ENCODE measurements at regions not wholly inside any gene's neighbourhood (a gene's known extent, or its start where the extent isn't known, plus 50 kb on each side); places are given as distances from the start of the nearest gene placed in this dataset.

- Histone ChIP-seq H3K27me3 (no peaks in the 10 kb centered on the region), H3K4me3 (no peak overlapping the region), H3K36me3 (no peaks in the 10 kb centered on the region), H3K4me1 (no peaks in the 10 kb centered on the region), H3K9me3 (no peaks in the 10 kb centered on the region), H3K27ac (no peak overlapping the region)
- TF ChIP-seq EP300 (IDR thresholded peaks at IDR 0.05) = no peak
- no peak for TF ChIP-seq POLR2A (IDR thresholded peaks at IDR 0.05)
- no peak for TF ChIP-seq CTCF (IDR thresholded peaks at IDR 0.05)
- no peak for DNase-seq (ENCODE audit: low spot score in 2 of 2)
- WGBS, 2 donors = 76 to 79% methylated on average over 8 of the region's 8 CpGs
These were observed 110.2 kb downstream of the MTPAP start for GRCh38 chr10:30238836-30239235.

DNA sequence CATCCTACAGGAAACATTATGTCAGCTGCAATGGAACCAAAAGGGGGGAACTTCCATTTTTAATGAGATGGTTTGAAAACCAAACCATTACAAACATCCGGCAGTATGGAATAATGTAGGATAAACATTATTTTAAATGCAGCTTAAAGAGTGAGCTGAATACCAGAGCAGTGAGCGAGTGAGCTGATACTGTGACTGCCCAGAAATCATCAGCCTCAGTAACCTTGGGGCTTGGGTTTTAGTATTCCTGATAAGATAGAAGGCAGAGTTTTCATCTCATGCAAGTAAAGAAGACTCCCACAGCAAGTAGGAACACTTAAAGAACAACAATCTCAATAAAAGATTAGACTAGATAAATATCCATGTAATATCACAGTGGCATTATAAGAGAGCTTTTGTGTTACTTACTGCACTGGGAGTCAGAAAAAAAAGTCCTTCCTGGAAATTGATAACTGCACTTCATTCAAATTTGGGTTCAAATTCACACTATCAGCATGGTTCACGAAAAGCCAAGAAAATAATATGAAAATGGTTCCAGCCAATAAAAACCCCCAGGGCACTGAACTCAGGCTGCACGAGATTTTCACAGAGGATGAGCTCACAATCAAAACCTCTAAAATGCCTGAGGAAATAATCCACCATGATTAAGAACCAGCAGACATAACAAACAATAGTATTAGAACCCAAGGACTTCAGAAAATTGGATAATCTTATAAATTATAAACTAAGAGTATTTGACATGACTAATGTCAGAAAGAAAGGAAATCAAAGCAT is 115.7 kb downstream of the MTPAP start:
- TF ChIP-seq EP300 (IDR thresholded peaks at IDR 0.05) (no peak), CTCF (IDR thresholded peaks at IDR 0.05) (no peak), POLR2A (IDR thresholded peaks at IDR 0.05) (no peak)
- Histone ChIP-seq H3K4me1 (peaks cover 0 to 5% (median 0%) of the 10 kb centered on the region in 4 donors), H3K36me3 (no peaks in the 10 kb centered on the region), H3K4me3 (no peak overlapping the region), H3K9me3 (no peaks in the 10 kb centered on the region), H3K27me3 (no peaks in the 10 kb centered on the region), H3K27ac (no peak overlapping the region)
- WGBS, 2 donors = 60 to 66% methylated on average over 4 of the region's 4 CpGs
- DNase-seq (ENCODE audit: low spot score in 2 of 2) = no peak

GRCh38 chr10:30231709-30232108 is 117.4 kb downstream of the MTPAP start:
- DNase-seq (ENCODE audit: low spot score in 2 of 2) = no peak
- Histone ChIP-seq H3K27ac (no peak overlapping the region), H3K27me3 (no peaks in the 10 kb centered on the region), H3K9me3 (no peaks in the 10 kb centered on the region), H3K4me3 (no peak overlapping the region), H3K36me3 (no peaks in the 10 kb centered on the region), H3K4me1 (peaks cover 0 to 6% (median 0%) of the 10 kb centered on the region in 4 donors)
- WGBS, 2 donors = 89 to 91% methylated on average over 5 of the region's 5 CpGs
- TF ChIP-seq CTCF (IDR thresholded peaks at IDR 0.05) (no peak), POLR2A (IDR thresholded peaks at IDR 0.05) (no peak), EP300 (IDR thresholded peaks at IDR 0.05) (no peak)

DNA sequence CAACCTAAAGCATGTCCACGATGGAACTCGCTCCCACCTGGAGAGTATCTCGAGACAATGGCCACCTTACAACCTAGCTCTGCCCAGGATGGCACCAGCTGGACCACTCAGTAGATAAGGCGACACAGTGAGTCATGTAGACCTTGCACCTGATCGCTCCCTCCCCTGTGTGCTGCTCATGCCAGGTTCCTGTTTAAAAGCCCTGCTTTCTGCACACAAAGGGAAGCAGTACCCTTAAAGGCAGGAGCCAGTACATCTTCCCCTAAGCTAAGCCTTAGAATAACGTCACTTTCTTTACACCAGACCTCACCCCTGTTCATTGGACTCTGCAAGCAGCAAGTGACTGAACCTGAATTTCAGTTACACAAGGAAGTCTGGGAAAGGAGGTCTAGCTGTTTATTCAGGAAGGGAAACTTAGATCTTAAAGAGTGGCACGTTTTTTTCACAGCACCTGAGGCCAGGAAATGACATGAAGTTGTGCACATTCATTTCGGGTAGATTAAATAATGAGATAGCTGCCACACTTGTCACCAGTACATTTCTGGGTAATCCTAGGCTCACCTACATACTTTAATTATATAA is 117.9 kb downstream of the MTPAP start:
- H3K4me1 ChIP-seq = peaks cover 0 to 6% (median 0%) of the 10 kb centered on the region in 4 donors
- H3K4me3 ChIP-seq = no peak overlapping the region
- no peaks in the 10 kb centered on the region for H3K36me3 ChIP-seq
- H3K9me3 ChIP-seq = no peaks in the 10 kb centered on the region
- no peak for DNase-seq (ENCODE audit: low spot score in 2 of 2)
- no peak overlapping the region for H3K27ac ChIP-seq
- TF ChIP-seq EP300 (IDR thresholded peaks at IDR 0.05) (no peak), CTCF (IDR thresholded peaks at IDR 0.05) (no peak), POLR2A (IDR thresholded peaks at IDR 0.05) (no peak)
- WGBS, 2 donors = 75 to 81% methylated on average over 8 of the region's 8 CpGs
- no peaks in the 10 kb centered on the region for H3K27me3 ChIP-seq

GRCh38 chr10:30229536-30229935 is 119.5 kb downstream of the MTPAP start:
- 61 to 66% methylated on average over 5 of the region's 5 CpGs for WGBS, 2 donors
- TF ChIP-seq EP300 (IDR thresholded peaks at IDR 0.05) (no peak), CTCF (IDR thresholded peaks at IDR 0.05) (no peak), POLR2A (IDR thresholded peaks at IDR 0.05) (no peak)
- no peak for DNase-seq (ENCODE audit: low spot score in 2 of 2)
- no peak overlapping the region for H3K27ac ChIP-seq
- H3K27me3 ChIP-seq = no peaks in the 10 kb centered on the region
- H3K4me3 ChIP-seq = no peak overlapping the region
- no peaks in the 10 kb centered on the region for H3K9me3 ChIP-seq
- H3K4me1 ChIP-seq = peaks cover 0 to 6% (median 0%) of the 10 kb centered on the region in 4 donors
- H3K36me3 ChIP-seq = no peaks in the 10 kb centered on the region
